ENCODE measurements at regions not wholly inside any gene's neighbourhood (a gene's known extent, or its start where the extent isn't known, plus 50 kb on each side); places are given as distances from the start of the nearest gene placed in this dataset.

GRCh38 chr1:232754930-232755329 is 50.3 kb upstream of the MAP10 start:
- TF ChIP-seq CTCF (IDR thresholded peaks at IDR 0.05) (no peak), ZFX (IDR thresholded peaks at IDR 0.05; ENCODE audit: borderline replicate concordance) (no peak)

Data from 22Rv1 (cell line).